Heart left ventricle (tissue), 13 donors: ENCODE measurements at regions not wholly inside any gene's neighbourhood (a gene's known extent, or its start where the extent isn't known, plus 50 kb on each side); places are given as distances from the start of the nearest gene placed in this dataset.

ENCODE experiments used
- CTCF ChIP-seq, 12 donors: fragments of 200-600 bp; sonication (generic) in 4 of 12; IDR thresholded peaks; one replicate each; pipeline versions ENCODE4 v1.5.0 to v1.8.0; 2018 to 2022; ENCODE audit warnings: antibody characterized with exemption in 12 of 12, mild to moderate bottlenecking in 5 of 12
- POLR2A ChIP-seq, 2 donors: fragments of 450-650 bp; IDR thresholded peaks; one replicate each; pipeline ENCODE4 v1.6.1; 2017; ENCODE audit warnings: antibody characterized with exemption in 2 of 2, mild to moderate bottlenecking in 2 of 2, moderate library complexity in 2 of 2
- donor health status: ischemic (EF 13 %, LVEDD 7.1; RV severe dilation, severe dysfunction).
- donor health status: DM: no; HTN: yes; CAD: no.
- donor health status: DM: no; HTN: no; CAD: no.
- donor health status: ischemic (EF 25% LVEDD 6.9; RV normal size, moderate dysfunction).
- donor health status: ischemic (EF 25% LVEDD 5.7; RV mildly dilated, moderate dysfunction).
- donor health status: ischemic (EF 35%, LVEDD 5.7; RV mildly dilated, moderate dysfunction).
- donor health status: nonischemic (EF 11% LVEDD 7.7; RV severe dilation, severe dysfunction).
- donor health status: DM: yes; HTN: yes; CAD: no.
- donor health status: PGD.
- donor health status: ischemic (EF 29% LVEDD 5.4; RV normal size, mild dysfunction).
- donor health status: nonischemic (EF 23%, LVEDD 6.1; RV moderate dilation, normal function).

- TF ChIP-seq CTCF (IDR thresholded peaks at IDR 0.05) (no peak), POLR2A (IDR thresholded peaks at IDR 0.05) (no peak)
These were observed 146.5 kb downstream of the SH3BGRL start for GRCh38 chrX:81348388-81348787.
